ENCODE measurements at regions not wholly inside any gene's neighbourhood (a gene's known extent, or its start where the extent isn't known, plus 50 kb on each side); places are given as distances from the start of the nearest gene placed in this dataset.

DNA sequence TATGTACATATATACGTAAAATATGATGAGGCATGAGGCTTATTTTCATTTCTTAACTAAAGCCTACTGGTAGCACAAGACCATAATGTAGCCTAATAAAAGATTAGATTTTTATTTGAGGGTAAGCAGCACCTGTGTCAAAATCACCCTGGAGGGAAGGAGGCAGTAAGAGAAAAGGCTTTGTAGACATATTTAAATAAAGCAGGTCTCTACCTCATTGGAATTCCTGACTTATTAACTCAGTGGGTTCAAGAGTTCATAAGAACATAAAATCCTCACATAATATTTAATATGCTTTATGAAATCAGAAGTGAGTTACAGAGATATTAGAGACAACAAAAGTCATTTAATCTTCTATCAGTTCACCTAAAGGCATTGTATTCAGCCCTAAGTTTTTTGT lies 261.6 kb upstream of the ANKRD50 start:
- DNase-seq = no peak

DNA sequence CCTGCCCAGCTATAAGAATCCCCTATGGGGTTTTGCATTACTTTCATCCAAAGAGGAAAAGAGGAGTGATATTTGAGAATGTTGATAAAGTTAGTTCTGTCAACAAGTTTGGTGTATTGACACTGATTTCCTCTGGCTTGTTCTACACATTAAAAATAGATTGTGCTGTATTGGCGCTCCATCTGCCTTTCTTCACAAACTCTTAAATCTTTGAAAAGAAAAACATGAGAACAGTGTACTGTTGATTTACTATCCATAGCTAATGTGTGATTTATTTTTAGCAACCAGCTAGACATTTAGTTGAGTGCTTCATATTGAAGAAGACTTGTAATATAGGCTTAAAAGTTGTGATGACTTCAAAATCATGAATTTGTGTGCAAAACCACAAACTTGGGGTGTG lies 261.2 kb upstream of the ANKRD50 start:
- no peak for DNase-seq

DNA sequence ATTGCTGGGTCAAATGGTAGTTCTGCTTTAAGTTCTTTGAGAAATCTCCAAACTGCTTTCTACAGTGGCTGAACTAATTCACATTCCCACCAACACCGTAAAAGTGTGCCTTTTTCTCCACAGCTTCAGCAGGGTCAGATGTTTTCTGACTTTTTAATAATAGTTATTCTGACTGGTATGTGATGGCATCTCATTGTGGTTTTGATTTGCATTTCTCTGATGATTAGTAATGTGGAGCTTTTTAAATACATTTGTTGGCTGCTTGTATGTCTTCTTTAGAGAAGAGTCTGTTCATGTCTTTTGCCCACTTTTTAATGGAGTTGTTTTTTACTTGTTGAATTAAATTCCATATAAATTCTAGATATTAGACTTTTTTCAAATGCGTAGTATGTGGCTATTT lies 257.5 kb upstream of the ANKRD50 start:
- no peak for DNase-seq

DNA sequence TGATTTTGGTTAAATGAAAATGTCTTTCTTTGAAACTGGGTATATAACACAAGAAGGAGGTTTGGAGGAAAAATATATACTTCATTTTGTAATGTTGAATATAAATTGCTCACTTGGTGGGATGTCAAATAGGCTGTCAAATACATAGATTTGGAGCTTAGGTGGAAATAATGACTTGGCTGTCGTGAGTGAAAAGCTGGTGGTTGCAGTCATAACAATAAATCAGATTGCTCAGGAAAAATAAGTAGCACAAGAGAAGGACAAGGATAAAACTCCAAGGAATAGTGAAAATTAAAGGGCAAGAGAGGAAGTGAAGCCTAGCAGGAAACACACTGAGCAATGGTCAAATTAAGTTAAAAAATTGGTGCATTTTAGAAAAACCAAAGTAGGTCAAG lies 253.0 kb upstream of the ANKRD50 start:
- no peak for DNase-seq

DNA sequence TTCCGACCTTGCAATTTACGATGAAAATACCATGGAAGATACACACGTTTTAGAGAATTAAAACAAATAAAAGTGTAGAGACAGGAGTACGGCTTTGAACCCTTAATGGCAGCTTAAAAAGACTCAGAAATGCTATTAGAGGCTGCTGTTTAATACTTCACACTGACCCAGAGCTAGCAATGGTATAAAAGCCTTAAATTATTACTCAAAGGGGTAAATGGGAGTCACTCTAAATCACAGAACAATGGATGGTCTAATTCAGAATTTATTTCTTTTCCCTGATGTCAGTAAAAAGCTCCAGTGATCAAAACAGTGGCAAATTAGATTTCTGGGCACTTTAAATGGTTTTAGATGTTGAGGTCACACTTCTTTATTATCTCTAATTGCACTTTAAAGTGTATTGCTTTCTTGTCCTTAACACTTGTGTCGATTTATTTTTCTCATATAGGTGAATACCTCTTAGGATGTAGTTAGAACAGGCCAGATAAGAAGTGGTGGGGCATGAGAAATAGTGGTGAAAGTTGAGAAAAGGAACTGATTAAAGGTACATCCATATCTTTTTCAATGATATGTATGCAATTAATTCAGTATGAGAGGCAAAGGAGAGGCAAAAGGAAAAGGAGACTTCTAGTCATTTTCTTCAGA lies 252.4 kb upstream of the ANKRD50 start:
- DNase-seq = no peak

DNA sequence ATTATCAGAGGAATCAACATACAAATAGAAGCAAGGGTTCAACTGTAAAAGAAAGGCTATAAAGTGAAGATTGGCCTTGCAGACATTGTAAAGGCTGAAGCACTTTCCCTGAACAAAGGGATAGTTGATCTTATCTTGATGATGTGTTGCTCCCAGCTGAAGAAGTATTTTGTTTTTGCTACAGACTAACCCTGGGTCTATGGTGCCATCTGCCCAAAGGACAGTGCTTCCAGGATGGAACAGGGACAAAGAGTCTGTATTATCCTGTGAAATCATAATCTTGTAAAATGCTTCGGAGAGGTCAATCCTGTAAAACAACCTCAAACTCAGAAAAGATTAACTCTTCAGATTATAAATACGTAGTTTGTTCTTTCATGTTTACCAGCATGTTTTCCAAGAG lies 251.7 kb upstream of the ANKRD50 start:
- DNase-seq = no peak

DNA sequence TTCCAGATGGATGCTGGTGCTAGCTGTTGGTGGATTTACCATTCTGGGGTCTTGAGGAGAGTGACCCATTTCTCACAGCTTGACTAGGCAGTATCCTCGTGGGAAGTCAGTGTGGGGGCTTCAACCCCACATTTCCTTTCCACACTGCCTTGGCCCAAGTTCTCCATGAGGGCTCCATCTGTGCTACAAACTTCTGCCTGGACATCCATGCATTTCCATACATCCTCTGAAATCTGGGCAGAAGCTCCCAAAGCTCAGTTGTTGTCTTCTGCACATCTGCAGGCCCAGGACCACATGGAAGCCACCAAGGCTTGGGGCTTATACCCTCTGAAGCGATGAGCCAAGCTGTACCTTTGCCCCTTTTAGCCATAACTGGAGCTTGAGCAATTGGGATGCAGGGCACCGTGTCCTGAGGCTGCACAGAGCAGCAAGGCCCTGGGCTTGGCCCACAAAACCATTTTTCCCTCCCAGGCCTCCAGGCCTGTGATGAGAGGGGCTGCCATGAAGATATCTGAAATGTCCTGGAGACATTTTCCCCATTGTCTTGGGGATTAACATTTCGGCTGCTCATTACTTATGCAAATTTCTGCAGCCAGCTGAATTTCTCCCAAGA lies 248.7 kb upstream of the ANKRD50 start:
- no peak for DNase-seq

DNA sequence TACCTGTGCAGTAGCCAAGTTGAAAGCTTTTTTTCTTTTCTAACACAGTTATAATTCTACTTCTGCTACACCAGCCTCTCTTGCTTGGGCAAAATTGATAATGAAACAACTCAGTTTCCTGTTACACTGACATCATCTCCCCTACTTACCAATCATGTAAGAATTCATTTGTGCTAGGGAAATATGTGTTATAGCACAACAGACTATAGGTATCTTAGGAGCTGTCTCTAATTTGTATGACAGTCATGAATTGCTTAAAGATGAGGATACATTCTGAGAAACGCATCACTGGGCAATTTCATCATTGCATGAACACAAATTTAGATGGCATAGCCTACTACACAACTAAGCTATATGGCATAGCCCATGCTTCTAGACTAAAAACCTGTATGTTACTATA lies 246.3 kb upstream of the ANKRD50 start:
- DNase-seq = no peak

DNA sequence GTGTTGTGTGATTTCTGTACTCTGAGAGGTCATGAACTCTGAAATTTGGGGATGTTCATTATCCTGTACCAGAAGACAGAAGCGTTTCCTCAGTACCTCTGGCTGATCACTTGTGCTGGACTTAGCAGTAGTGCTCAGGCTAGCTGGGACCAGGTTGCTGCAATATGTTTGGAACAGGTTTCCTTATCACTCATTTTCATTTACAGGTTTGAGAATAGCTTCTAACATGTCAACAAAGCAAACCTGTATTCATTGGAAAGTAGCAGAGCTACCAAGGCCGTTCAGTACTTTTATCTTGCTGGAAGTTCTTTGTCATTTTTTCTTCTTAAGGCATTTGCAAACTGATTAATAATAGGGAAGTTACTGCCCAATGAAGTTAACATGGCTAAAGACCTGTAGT lies 242.9 kb upstream of the ANKRD50 start:
- no peak for DNase-seq

DNA sequence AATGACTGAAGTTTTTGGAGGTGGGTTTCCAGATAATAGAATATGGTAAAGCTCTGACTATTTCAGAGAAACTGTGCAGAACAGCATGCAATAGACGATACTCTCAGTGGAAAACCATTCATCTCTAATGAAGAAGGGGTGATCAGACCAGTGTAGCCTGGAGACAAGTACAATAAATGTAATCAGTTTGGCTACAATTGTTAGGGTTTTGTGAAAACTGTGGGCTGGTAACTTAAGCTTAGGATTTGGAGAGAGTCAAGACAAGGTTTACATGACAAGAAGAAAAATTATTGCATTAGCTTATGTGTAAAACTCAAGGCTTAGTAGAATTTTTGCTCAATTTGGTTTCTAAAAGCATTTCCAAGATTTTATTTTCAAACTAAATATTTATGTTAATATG lies 241.5 kb upstream of the ANKRD50 start:
- no peak for DNase-seq

DNA sequence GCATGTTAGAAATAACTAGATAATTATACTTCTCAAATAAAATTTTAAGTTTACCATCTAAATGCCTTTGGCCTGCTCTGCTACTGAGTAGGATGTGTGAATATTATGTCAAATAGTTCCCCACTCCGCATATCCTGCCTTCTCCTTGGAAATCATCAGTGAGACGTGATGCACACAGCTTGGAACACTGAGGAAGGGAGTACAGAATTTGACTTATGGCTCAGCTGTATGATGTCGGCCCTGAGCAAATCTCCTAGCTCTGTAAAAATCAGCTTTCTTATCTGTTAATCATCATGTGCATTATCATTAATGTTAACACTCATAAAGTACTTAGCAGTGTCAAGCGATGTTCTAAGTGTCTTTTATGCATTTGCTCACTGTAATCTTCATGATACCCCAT lies 241.0 kb upstream of the ANKRD50 start:
- no peak for DNase-seq

DNA sequence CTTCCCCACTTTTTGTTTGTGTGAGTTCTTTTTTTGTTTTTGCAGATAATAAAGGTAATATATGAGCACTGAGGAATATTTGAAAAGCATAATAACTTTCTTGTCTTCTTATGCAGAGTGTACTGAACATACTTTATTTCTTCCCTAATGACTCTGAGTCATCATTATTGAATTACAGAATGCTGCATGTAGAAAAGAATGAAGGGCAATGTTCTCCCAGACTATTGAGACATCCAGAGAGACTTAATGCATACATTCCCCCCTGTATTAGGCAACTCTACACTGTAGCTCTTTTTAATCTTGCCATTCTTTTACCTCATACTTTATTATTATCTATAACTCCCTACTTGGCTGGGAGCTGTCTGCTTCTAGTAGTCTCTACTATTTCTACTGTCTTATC lies 240.5 kb upstream of the ANKRD50 start:
- DNase-seq = no peak

DNA sequence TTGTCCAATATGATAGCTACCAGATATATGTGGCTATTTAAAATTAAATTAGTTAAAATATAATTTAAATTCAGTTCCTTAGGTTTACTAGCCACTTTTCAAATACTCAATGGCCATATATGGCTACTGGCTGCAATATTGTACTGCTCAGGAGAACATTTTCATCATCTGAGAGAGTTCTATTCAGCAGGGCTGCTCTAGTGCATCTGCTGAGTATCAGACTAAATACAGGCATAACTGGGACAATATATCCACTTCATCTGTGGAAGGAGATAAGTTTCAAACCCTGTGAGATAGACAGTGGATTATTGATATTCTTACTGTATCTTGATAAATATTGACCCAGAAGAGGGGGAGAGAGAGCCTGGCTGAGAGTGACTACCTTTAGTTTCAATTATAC lies 240.1 kb upstream of the ANKRD50 start:
- DNase-seq = no peak

DNA sequence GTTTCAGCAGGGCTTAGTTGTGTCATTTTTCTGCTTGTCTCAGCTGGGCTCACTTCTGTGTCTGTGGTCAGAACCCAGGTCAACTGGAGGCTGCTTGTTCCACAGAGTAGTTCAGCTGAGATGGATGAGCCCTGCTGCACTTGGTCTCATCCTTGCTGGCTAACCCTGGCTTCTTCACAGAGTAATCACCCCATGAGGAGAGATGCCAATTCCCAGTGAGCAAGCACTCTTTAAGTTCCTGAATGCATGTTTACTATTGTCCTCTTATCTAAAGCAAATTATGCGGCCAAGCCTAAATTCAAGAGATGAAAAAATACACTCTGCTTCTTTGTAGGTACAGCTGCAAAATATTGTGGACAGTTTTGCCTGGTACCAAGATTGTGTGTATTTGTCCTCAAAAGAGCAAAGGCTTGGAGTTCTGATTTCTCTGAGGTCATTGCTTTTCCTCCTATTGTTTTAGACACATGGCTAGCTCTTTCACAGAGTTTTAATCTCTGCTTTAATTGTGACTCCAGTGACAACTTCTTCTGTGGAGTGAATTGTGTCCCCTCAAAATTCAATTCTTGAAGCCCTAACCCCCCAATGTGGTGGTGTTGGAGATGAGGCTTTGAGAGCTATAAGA lies 236.6 kb upstream of the ANKRD50 start:
- no peak for DNase-seq

DNA sequence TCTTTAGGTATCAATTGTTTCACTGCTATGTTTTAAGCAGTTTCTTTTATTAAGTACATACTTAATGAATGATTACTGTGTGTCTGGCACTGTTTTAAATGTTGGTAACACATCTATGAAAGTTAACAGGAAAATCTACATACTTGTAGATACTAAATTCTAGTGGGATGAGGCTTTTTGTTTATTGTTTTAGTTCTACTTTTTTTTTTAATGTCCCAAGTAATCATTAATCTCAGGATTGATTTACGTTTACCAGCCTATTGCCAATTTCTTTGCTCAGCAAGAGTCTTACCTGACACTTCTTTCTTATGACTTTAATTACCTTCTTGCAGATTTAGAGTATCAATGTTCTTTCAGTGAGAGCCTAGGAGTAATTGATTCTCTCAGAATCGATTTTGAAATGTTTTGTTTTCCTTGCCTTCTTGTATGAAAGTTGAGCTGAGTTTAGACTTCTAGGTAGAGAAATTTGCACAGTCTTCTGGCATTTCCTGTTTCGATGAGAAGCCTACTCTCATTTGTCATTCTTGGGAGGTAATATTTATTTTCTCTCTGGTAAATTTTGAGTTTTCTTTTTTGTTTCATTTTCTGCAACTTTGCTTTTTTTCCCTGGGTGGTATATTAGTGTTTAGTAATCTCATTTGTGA lies 235.2 kb upstream of the ANKRD50 start:
- no peak for DNase-seq

DNA sequence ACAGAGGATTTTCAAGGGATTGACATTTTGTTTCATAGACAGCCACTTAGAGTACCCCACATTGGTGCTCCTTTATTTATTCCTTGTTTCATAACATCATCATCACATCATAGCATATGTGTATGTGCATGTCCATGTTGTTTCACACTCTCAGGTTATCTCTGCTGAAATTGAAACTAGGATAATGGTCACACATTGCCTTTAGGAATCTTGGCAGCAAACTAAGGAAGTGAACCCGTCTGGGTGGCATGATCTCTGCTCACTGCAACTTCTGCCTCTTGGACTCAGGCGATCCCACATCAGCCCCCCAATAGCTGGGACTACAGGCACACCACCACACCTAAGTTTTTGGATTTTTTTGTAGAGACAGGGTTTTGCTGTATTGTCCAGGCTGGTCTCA lies 234.2 kb upstream of the ANKRD50 start:
- DNase-seq = no peak

DNA sequence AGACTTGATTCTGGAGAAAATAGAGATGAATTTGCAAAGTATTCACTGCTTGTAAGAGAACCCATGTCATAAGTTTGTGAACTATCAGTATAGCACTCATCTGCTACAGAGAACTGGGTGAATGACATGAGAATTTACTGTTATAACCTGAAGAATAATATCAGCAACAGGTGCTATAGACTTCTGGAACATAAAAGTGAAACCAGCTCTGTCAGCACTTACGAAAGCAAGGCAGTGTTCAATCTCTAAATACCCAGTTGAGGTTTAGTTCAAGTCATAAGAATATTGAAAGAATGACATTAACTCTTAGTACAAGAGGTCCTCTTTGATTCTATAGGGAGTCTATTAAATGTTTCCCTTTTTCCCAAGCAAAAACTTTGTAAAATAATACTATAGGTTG lies 232.9 kb upstream of the ANKRD50 start:
- DNase-seq = no peak

DNA sequence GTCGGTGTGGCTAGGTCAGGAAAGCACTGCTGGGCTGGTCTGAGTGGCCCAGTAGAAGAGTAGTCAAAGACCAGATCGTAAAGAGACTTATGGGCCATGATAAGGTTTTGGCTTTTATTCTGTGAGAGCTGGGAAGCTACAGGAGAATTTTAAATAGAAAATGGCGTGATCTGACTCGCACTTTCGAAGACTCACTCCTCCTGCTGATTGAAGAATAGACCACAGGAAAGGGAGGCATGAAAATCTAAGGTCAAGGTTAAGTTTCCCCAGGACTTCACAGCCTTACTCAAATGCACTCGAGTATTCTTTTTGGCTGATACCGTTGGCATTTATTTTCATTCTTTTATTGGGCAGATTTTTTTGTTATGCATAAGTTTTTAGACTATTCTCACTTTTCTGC lies 231.4 kb upstream of the ANKRD50 start:
- no peak for DNase-seq

DNA sequence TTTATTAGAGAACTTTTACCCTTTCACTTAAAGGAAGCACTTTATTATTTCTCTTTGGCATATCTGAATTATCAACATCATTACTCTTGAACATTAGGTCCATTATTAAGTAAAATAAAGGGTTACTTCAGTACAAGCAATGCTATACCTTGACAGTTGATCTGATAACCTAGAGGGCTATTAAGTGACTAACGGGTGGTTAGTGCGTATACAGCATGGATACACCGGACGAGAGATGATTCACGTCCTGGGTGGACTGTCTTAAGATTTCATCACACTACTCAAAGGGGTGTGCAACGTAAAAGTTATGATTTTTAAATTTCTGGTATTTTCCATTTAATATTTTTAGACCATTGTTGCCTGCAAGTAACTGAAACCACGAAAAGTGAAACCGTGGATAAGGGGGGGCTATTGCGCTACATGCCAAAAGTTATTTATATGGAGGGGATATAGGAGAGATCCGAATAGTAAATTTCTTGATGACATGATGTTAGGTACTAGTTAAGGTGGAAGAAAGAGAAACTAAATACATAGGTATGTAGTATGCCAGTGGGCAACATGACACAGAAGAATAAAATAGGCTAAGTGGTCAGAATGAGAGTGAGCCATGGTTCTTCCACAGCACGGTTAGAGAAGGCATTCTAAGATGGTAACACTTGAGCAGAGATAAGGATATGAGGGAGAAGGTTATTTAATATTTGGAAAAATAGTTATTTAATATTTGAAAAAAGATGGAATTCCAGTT lies 230.8 kb upstream of the ANKRD50 start:
- no peak for DNase-seq

DNA sequence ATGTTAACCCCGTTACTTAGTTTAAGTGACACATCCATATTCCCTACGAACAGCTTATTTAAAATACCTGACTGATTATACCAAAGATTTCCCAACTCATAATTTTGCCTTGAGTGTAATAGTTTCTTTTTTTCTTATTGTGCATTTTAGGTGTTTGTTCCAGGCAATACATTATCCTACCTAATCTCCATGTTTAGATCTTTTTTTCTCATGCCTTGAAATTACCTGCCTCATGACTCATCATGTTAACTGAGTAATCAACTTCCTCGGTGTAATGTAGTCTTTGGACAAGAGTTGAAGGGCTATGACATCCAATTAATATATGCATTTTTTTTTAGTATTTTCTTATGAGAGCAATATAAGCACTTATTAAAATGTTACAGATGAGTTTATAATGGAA lies 228.7 kb upstream of the ANKRD50 start:
- no peak for DNase-seq

DNA sequence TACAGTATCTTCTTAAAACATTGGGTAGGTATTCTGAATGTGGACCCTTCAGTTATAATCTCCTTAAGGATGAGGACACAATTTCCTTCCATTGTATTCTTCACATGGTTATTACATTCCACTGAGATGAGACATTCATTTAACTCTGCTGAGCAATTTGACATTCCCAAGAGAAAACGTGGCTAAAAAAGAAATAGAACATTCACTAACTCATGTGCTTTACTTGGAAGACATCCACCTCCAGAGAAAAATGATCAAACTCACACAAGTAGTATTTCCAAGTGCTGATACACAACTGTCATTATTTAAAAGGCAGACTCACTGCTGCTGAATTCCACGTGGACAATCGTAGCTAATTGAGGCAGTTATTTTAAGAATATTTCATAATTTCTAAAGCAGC lies 227.9 kb upstream of the ANKRD50 start:
- DNase-seq = no peak

DNA sequence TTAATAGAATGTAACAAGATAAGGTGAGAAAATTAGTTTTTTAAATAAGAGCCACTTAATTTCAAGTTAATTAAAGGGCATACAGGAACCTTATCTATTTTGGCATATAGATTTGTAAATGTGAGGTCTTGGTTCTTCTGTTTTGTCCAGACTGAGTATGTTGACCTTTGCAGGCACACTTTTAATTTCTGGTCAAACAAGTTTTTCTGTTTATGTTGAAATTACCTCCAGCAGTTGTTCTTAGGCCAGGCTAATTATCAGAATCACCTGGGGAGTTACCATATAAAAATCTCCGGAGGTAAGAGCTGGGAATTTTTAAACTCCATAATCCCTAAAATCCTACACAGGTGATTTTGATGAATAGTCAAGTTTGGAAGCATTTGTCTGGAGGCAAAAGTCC lies 227.4 kb upstream of the ANKRD50 start:
- no peak for DNase-seq

DNA sequence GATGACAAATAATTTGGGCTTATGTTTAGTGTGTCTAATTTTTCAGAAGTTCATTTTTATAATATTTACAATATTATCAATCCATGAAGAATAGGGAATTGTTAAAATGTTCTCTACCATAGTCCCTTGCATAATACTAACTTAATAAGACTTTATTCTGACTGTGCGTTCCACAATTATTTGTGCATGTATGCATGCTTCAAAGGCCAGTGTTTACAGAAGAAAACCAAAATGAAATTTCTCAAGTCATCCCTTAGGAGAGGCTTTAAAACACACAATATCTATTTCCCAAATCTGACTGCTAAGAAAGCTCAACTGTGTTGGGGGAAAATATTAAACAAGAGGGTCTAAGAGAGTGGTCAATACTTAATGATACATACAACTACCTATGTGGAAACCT lies 226.3 kb upstream of the ANKRD50 start:
- no peak for DNase-seq

DNA sequence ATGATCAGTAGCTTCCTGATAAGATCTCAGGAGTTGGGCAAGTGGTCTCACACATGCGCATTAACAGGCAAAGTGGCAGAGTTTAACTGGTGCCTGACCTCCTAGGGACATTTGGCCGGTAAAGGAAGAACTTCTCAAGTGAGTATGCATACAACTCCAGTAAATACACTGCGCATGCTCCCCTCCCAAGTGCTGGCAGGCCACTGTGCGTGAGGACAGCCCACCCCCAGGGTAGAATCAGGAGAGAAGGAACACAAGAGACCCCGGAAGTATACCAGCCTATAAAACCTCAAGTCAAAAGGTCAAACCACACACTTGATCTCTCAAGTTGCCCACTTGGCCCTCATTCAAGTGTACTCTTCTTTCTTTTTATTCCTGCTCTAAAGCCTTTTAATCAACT lies 225.5 kb upstream of the ANKRD50 start:
- no peak for DNase-seq

Measured in NCI-H1048 (cell line).